NB4 (cell line): ENCODE measurements at regions not wholly inside any gene's neighbourhood (a gene's known extent, or its start where the extent isn't known, plus 50 kb on each side); places are given as distances from the start of the nearest gene placed in this dataset.

Experiments used
- DNase-seq: peaks from one replicate; pipeline ENCODE4 v3.0.0; 2010; ENCODE audit warnings: low read depth
- H3K4me3 ChIP-seq: one replicate; pipeline ENCODE4 v1.5.1; 2011; ENCODE audit warnings: mild to moderate bottlenecking, low read depth, low read length, moderate library complexity
- CTCF ChIP-seq: IDR thresholded peaks from one replicate; pipeline ENCODE4 v1.5.1; 2012; ENCODE audit warnings: low read depth, low read length
- MAX ChIP-seq: IDR thresholded peaks from 2 replicates; pipeline ENCODE4 v1.6.1; 2011; ENCODE audit warnings: low read depth, low read length
- MYC ChIP-seq: IDR thresholded peaks from 2 replicates; pipeline ENCODE4 v1.6.1; 2011; ENCODE audit warnings: low read depth, low read length
- POLR2A ChIP-seq: IDR thresholded peaks from 2 replicates; pipeline ENCODE4 v1.6.1; 2011; ENCODE audit warnings: mild to moderate bottlenecking; ENCODE audit not compliant: insufficient read length; ENCODE audit errors: extremely low read depth

- no peak overlapping the region for H3K4me3 ChIP-seq
- no peak for DNase-seq
- TF ChIP-seq MAX: no peak
- no peak for TF ChIP-seq POLR2A
- no peak for TF ChIP-seq CTCF
- no peak for TF ChIP-seq MYC
Observed at GRCh38 chr1:187622545-187622944, 793.8 kb downstream of the PLA2G4A start.

- TF ChIP-seq CTCF (no peak), MYC (no peak), MAX (no peak), POLR2A (no peak)
- H3K4me3 ChIP-seq: no peak overlapping the region
- peak; percentile 5 for DNase-seq
Observed at GRCh38 chr1:187624812-187625545, 796.2 kb downstream of the PLA2G4A start.

GRCh38 chr1:187626056-187626455, 797.3 kb downstream of the PLA2G4A start:
- TF ChIP-seq MAX (no peak), POLR2A (no peak), CTCF (no peak), MYC (no peak)
- no peak overlapping the region for H3K4me3 ChIP-seq
- DNase-seq: no peak

GRCh38 chr1:187627516-187627915, 798.8 kb downstream of the PLA2G4A start:
- H3K4me3 ChIP-seq: no peak overlapping the region
- TF ChIP-seq CTCF (no peak), MAX (no peak), POLR2A (no peak), MYC (no peak)
- no peak for DNase-seq

GRCh38 chr1:187629075-187629474, 800.3 kb downstream of the PLA2G4A start:
- DNase-seq: no peak
- TF ChIP-seq POLR2A (no peak), CTCF (no peak), MAX (no peak), MYC (no peak)
- no peak overlapping the region for H3K4me3 ChIP-seq
